HG03175 (cell line): ENCODE measurements at regions not wholly inside any gene's neighbourhood (a gene's known extent, or its start where the extent isn't known, plus 50 kb on each side); places are given as distances from the start of the nearest gene placed in this dataset.
A peak's percentile ranks its signal among the peaks of the same experiment; 100 is the strongest.
"Not testable (repeated sequence)": the region's sequence is repeated elsewhere in the genome, so short reads cannot be mapped to it uniquely, and the experiment has no call there.

Source experiments
- ATAC-seq: cut with Tn5 transposase; IDR thresholded peaks from one replicate; pipeline ENCODE4 v1.9.1; 2021; ENCODE audit warnings: mild to moderate bottlenecking, moderate library complexity; ENCODE audit not compliant: unreplicated experiment

DNA sequence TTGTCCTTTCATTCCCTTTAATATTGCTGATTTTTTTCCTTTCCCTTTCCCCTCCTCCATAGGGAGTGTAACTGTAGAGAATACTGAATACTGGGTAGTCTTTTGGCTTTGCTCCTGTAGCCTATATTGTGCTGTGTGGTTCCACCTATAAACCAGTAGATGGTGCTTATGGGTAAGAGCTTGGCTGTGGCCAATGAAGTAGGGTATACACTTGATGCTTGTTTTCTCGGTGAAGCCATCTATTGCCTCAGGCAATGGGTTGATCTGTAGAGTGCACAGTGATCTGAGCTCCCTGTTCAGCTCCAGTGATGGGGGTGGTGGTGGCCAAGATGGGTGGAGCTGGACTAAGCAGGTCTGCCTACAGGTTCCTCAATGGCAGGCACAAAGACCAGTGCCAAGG lies 203.3 kb upstream of the IMPG1 start:
- ATAC-seq, result no peak

DNA sequence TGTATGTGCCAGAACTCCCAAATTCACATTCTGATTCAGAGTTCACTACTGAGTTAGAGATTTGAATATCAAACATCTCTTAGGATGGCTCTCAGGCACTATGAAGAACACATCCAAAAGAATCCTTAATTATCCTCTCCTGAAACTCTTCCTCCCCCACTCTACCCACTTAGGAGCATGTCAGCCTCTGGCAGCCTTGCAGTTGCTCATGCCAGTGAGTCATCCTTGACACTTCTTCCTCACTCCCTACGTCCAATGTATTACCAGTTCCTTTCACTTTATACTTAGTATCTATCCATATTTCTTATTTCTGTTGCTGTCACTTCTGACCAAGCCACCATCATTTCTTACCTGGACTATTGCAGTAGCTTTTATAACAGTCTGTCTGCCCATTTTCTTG lies 192.0 kb upstream of the IMPG1 start:
- no peak for ATAC-seq

DNA sequence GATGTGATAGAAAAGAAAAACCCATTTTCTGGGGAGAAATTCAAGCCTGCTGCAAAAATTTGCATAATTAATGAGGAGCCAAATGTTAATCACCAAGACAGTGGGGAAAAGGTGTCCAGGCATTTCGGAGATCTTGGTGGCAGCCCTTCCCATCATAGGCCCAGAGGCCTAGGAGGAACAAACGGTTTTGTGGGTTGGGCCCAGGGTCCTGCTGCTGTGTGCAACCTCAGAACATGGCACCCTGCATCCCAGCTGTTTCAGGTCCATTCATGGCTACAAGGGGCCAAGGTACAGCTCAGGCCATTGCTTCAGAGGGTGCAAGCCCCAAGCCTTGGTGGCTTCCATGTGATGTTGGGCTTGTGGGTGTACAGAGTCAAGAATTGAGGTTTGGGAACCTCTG lies 189.8 kb upstream of the IMPG1 start:
- no peak for ATAC-seq

DNA sequence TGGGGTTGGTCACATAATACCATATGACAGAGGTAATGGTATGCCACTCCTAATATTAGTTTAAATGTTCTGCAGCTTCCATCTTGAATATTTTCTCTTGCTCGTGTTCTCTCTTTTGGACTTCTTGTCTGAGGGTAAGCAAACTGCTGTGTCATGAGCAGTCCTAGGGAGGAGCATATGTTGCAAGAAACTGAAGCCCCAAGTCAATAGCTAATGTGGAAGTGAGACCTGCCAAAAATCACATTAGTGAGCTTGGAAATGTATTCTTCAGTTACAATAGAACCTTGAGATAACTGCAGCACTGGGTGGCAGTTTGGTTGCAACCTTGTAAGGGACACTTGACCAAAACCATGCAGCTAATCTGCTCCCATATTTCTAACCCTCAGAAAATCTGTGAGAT lies 178.2 kb upstream of the IMPG1 start:
- ATAC-seq, result no peak

DNA sequence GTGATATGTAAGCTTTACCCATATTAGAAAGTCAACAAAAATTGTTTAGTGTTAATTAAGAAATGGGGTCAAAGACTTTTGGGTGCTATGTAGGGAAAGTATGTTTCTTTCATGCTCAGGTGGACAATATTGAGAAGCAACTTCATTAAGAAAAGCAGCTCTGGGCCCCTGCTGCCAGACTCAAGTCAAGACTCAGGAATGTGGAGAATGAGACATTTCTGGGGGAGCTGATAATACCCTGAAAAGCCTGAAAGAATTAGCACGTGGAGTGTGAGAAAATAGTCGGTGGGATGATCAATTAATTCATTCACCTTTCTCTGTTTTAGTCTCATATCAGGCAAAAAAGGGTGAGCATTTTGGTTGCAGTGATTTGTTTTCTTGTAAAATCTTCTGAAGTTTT lies 175.1 kb upstream of the IMPG1 start:
- no peak for ATAC-seq

DNA sequence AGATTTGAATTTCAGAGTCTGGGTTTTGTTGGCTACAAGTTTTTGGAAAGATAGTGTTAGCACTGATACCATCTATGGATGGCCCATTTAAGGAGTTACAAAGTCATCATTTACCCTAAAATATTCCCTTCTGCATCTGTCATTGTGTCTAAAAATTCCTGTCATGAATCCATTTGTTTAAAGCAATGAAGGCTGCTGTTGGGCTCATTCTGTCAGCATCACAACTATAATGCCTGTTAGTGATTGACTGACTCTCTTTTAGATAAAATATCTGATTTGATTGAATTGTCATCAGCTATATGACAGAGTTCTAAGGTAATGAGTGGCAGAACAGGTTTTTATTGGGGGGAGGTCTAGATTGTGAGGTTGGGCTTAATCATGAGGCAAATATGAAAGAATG lies 167.6 kb upstream of the IMPG1 start:
- ATAC-seq, result no peak

DNA sequence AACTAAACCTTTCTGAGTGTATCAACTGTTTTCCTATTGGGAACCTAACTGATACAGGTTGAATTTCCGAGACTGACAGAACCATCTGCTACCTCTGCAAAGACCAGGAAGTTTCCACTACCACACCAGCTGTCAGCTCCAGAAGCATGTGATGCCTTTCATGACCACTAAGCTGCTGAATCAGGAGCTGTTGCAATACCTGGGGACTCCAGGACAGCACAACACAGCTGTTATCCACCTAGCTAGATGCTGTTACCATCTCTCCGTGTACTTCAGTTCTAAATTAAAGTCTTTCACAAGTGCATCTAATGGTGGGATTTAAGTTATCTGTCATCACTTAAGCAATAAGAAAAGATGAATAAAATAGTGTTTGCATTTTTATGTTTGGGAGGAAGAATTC lies 158.2 kb upstream of the IMPG1 start:
- no peak for ATAC-seq

DNA sequence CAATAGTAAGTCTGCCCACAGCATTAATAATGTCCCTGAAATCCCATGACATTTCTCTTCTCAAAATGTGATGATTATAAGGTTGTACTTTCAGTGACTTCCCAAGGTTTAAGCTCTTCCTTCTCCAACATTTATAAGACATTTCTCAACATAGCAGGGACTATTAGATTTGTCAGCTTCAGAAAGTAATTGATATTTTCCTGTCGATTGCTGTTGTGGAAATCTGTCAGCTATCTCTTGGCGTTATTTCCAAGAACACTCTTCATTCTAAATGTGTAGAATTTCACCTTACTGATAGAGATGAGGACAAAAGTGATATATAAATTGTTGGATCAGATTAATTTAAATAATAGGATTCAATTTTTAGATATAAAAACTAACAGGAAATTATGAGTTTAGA lies 149.7 kb upstream of the IMPG1 start:
- no peak for ATAC-seq

DNA sequence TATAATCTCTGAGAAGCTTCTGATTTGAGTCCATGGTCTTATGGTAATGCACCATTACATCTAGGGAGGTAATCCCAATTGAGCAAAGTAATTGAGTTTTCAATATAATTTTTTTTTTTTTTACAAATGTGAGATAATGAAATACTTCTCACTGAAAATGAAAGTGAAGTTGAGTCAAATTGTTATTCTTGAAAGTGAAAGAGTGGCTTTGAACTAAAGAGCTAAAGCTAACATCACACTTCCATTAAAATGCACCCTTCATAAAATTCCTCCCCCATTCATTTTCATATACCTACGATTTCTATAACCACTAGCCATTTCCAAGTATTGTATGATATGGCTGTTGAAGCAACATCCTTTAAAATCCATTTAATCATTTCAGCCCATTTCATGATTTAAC lies 149.1 kb upstream of the IMPG1 start:
- ATAC-seq, result no peak

DNA sequence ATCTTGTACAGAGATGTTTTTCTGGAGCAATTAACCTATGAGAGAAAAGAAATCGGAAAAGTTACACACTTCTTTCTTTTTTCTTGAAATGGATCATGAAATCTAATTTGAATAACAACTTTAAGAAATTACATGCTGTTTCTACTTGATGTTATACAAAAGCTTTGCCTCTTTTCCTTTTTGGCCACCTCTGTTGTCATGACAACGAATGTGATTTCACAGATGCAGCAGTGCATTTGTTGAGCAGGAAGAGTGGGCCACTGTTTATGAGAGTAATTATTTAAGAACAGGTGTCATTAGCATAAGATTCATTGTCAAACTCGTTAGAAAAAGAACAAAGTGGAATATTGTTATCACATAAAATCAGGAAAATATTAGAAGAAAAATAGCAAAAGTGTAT lies 148.3 kb upstream of the IMPG1 start:
- ATAC-seq, result no peak

DNA sequence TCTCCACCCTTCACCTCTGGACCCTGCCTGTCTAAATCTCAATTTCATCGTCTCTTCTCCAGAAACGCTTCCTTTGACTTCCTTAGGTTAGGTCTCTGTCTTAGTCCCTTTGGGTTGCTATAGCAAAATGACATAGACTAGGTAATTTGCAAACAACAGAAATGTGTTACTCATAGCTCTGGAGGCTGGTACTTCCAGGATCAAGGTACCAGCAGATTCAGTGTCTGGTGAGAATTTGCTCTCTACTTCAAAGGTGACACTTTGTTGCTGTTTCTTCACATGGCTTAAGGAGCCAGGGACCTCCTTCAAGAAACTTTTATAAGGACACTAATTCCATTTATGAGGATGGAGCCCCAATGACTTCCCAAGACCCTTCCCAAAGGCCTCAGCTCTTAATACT lies 145.1 kb upstream of the IMPG1 start:
- ATAC-seq, result no peak

DNA sequence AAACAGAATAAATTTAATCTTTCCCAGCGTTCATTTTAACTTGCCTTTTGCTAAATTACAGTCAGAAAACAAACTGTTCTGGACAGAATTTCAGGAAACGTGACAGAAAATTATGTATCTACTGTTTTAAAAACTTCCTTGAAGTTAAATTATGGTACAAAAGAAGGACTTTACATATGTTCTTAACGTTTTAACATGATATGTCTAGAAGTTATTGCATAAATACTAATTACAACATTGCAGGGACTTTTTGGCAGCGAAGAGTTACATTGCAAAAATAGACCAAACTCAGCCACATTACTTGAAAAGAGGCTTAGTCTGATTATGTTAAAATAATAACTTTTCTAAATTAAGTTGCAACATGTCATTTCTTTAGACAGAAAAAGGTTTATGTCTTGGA lies 142.1 kb upstream of the IMPG1 start:
- ATAC-seq, result no peak

DNA sequence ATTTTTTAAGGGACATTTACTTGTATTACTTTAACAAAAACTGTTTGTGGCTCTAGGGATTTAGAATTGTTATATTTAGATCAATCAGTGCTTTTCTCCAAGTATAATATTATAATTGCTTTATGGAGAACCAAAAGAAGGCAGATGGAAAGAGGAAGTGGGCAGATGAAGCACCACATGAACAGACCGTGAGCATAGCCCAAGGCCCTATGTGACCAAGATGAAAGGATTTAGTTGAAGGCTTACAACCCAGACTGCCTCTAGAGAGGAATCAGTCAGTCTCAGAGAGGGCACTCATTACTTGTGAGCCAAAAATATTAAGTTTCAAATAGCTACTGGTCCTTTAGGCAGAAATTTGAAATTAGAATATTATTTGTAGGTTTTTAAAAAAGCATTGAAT lies 102.3 kb upstream of the IMPG1 start:
- ATAC-seq, result peak; percentile 41

DNA sequence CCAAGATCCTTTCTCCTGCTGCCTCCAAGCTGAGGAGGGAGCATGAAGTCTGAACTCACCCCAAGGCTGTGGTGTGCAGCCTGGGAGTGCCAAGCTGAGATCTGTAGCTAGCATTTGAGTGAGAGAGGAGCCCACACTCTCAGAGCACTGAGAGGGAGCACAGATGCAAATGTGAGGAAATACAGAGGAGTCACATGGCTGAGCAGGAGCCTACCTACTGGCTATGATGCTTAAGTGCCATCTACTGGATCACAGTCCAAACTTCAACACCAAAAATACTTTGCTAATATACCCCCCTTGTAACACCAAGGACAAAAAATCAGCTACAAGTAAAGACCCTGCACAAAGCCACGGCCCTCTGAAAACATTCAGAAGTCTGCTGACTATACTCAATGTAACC lies 94.4 kb upstream of the IMPG1 start:
- no peak for ATAC-seq

DNA sequence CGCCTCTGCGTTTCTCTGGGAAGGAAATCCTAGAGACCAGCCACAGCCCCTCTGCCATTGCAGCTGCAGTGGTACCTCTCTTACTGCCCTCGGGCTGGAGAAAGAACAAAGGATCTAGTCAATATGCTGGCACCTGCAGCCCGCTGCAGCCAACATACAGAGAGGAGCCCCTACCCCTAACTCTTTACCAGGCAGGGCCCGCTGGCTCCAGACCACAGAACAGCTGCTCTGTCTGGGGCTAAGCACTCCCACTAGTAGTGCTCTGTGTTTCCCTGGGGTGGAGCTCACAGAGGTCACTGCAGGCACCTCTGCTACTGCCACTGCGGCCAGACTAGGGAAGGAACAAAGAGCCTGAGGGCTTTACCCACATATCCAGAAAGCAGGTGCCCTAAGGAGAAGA lies 93.8 kb upstream of the IMPG1 start:
- no peak for ATAC-seq

DNA sequence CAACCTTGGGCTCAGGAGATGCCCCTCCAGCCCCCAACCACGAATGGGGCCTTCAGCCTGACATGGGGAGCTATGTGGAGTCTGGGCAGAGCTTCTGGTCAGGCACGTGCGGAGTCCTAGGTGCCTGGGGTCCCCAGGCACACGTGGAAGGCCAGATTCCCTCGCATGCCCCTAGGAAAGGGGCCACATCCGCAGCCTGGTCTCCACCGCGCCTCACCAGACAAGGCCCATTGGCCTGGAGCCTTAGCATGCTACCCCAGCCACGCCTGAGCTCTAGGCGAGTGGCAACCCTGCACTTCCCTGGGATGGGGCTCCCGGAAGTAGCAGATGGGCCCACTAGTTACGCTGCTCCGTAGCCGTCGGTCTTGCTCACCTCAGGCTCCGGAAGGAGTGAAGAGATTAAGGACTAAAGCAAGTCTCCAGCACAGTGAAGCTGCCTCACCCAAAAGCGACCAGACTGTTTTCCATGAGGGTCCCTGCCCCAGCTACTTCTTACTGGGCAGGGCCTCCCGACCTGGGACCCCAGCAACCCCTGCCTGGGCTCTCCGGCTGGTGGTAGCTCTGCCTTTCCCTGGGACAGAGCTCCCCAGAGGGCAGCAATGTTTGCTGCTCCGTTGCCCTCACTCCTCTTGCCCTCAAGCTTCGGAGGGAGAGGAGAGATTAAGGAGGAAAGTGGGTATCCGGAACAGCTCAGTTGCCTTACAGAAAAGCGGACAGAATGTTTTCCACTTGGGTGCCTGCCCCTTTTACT lies 93.2 kb upstream of the IMPG1 start:
- ATAC-seq, result no peak

DNA sequence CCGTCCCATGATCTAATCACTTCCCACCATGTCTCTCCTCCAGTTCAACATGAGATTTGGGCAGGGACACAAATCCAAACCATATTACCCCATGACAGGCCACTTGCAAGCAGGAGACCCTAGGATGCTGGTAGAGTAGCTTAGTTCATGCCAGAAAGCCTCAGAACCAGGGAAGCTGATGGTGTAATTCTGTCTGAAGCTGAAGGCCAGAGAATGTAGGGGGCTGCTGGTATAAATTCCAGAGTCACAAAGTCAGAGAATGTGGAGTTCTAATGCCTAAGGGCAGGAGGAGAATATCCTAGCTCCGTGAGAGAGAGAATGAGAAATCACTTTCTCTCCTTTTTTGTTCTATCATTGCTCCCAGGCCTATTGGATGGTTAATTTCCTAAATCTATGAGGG lies 90.3 kb upstream of the IMPG1 start:
- ATAC-seq, result no peak

DNA sequence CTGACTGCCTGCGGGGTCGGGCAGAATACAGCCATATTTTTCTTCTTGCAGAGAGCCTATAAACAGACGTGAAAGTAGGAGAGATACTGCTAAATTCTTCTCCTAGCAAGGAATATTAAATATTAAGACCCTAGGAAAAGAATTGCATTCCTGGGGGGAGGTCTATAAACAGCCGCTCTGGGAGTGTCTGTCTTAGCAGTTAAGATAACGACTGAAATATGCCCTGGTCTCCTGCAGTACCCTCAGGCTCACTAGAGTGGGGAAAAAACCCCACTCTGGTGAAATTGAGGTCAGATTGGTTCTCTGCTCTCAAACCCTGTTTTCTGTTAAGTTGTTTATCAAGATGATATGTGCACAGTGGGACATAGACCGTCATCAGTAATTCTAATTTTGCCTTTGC lies 85.3 kb upstream of the IMPG1 start:
- ATAC-seq, result not testable (repeated sequence)

DNA sequence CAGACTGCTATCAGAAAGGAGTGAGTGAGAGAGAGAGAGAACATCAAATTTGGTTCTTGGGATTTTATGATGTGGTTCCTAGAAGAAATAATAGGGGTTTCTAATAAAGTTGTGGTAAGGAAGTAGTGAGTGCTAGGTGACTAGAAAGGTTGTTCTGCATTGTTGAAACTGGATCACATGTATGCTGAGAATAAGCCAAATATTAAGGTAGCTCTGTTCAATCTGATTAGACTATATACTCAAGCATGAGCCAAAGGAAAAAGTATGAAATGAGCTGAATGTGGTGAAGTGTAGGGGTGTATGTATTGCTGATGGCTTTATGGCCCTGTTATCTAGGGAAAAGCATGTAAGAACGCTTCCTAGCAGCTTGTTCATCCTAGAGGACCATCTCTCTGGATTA lies 63.0 kb upstream of the IMPG1 start:
- ATAC-seq, result no peak

DNA sequence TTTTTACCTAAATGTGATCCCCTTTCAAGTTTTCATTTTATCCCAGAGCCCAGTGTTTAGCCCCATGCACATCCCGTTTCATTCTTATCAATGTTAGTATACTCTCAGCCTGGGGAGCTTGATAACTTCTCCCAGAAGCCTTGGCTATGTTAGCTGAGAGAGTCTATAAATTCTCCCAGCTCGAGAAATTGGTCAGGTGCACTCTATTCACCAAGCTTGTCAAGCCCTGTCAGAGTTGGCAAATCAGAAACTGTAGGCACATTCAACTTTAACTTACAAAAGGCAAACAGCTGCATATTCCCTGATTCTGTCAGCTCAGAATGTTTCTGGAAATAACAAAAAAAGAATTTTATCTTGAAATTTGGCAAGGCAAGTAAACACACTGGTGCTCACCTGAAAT lies 62.2 kb upstream of the IMPG1 start:
- ATAC-seq, result no peak

DNA sequence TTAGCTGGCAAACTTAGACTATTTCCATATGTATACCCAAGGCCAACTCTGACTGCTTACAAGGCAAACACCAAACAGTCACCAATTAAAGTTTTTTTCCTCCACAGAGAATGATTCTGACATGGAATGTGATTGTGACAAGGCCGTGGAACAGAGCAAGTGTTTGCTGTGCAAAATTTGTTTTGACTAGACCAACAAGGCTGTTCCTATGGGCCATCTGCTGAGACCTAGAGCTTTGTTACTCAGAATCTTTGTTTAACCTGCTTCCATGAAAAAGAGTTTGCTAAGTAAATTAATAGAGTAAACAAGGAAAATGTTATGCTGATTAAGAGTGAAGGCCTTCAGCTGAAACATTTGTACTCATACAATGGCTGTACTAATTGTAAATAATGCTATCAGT lies 51.6 kb upstream of the IMPG1 start:
- no peak for ATAC-seq
